H1 (cell line): ENCODE measurements at regions not wholly inside any gene's neighbourhood (a gene's known extent, or its start where the extent isn't known, plus 50 kb on each side); places are given as distances from the start of the nearest gene placed in this dataset.

Experiments
- CTCF ChIA-PET: fragments of 300-600 bp; sonication (Branson Sonifier 250); formaldehyde crosslinking; loops from one replicate; lab custom pipeline; 2021; ENCODE audit not compliant: partially characterized antibody; lab: Charles Lee
- POLR2A ChIA-PET: fragments of 300-600 bp; sonication (Branson Sonifier 250); formaldehyde crosslinking; loops from one replicate; lab custom pipeline; 2021; ENCODE audit warnings: inconsistent platforms; ENCODE audit not compliant: partially characterized antibody; lab: Charles Lee
- DNase-seq, 2 experiments: peaks; one replicate each; pipeline versions ENCODE4 v3.0.0 to v3.0.0-alpha.2; 2010 to 2022; ENCODE audit warnings: low spot score in 2 of 2, low read depth in 1 of 2, mixed read lengths in 1 of 2
- FAIRE-seq: peaks from 2 replicates; lab custom pipeline; 2011; peaks lifted over from hg19 to GRCh38; lab: Jason Lieb, UNC
- H2AFZ ChIP-seq: 2 replicates; pipeline ENCODE4 v1.8.1; 2012; ENCODE audit warnings: low read length, inconsistent platforms
- H2AK5ac ChIP-seq: 2 replicates; pipeline ENCODE4 v1.6.1; 2013; ENCODE audit warnings: low read depth, low read length
- H2BK120ac ChIP-seq: replicated peaks from 2 replicates; pipeline ENCODE3; 2013; ENCODE audit warnings: low read depth, low read length, inconsistent platforms
- H2BK12ac ChIP-seq: 2 replicates; pipeline ENCODE4 v1.6.1; 2013; ENCODE audit warnings: low read depth, low read length
- H2BK15ac ChIP-seq: 2 replicates; pipeline ENCODE4 v1.6.1; 2013; ENCODE audit warnings: low read length
- H2BK20ac ChIP-seq: 2 replicates; pipeline ENCODE4 v1.6.1; 2013; ENCODE audit warnings: low read length
- H2BK5ac ChIP-seq: 2 replicates; pipeline ENCODE4 v1.6.1; 2013; ENCODE audit warnings: low read depth, low read length
- H3K14ac ChIP-seq: 2 replicates; pipeline ENCODE4 v1.6.1; 2013; ENCODE audit warnings: inconsistent platforms; ENCODE audit not compliant: insufficient read length
- H3K18ac ChIP-seq: 2 replicates; pipeline ENCODE4 v1.6.1; 2013; ENCODE audit warnings: low read length; ENCODE audit errors: extremely low read depth
- H3K23ac ChIP-seq: 2 replicates; pipeline ENCODE4 v1.6.1; 2013; ENCODE audit warnings: inconsistent platforms; ENCODE audit not compliant: insufficient read length
- H3K23me2 ChIP-seq: 2 replicates; pipeline ENCODE4 v1.6.1; 2013; ENCODE audit warnings: low read depth, low read length
- H3K27ac ChIP-seq: 2 replicates; pipeline ENCODE4 v1.6.1; 2011; ENCODE audit warnings: low read depth, low read length, inconsistent platforms
- H3K27me3 ChIP-seq, 4 experiments: replicated peaks in 1 of 4; 1 replicate in 1 of 4; 2 replicates in 3 of 4; pipeline versions ENCODE4 v1.6.1 to v1.8.1; 2011 to 2013; ENCODE audit warnings: low read length in 3 of 4, mild to moderate bottlenecking in 3 of 4, inconsistent platforms in 2 of 4, mixed read lengths in 2 of 4, moderate library complexity in 1 of 4; ENCODE audit not compliant: control insufficient read depth in 3 of 4, insufficient read depth in 3 of 4; ENCODE audit errors: extremely low read depth in 1 of 4
- H3K36me3 ChIP-seq, 4 experiments: 2 replicates each; pipeline versions ENCODE4 v1.6.1 to v1.8.1; 2011 to 2013; ENCODE audit warnings: mild to moderate bottlenecking in 4 of 4, low read length in 3 of 4, moderate library complexity in 2 of 4, control low read depth in 1 of 4, inconsistent platforms in 1 of 4; ENCODE audit not compliant: insufficient read depth in 4 of 4, control insufficient read depth in 2 of 4
- H3K4ac ChIP-seq: replicated peaks from 2 replicates; pipeline ENCODE3; 2013; ENCODE audit warnings: low read length, low read depth, mixed read lengths, inconsistent platforms; ENCODE audit not compliant: insufficient read length
- H3K4me1 ChIP-seq, 4 experiments: replicated peaks in 1 of 4; 1 replicate in 1 of 4; 2 replicates in 3 of 4; pipeline versions ENCODE4 v1.6.1 to v1.8.1; 2011 to 2013; ENCODE audit warnings: low read length in 3 of 4, inconsistent platforms in 2 of 4, mixed read lengths in 1 of 4; ENCODE audit not compliant: insufficient read depth in 4 of 4, control insufficient read depth in 3 of 4
- H3K4me2 ChIP-seq, 2 experiments: 2 replicates each; pipeline versions ENCODE4 v1.6.1 to v1.8.1; 2011 to 2013; ENCODE audit warnings: low read depth in 2 of 2, low read length in 2 of 2, control low read depth in 1 of 2, inconsistent platforms in 1 of 2, mild to moderate bottlenecking in 1 of 2; ENCODE audit not compliant: insufficient read depth in 1 of 2
- H3K4me3 ChIP-seq, 4 experiments: fragments of 200-600, 300-600 bp in 1 of 4; sonication (generic), shearing (Covaris generic), sonication (Bioruptor Twin) in 1 of 4; 2 replicates each; pipeline versions ENCODE4 v1.5.1 to v1.8.1; 2011 to 2016; ENCODE audit warnings: low read length in 4 of 4, low read depth in 3 of 4, control low read depth in 2 of 4, inconsistent platforms in 2 of 4, mild to moderate bottlenecking in 2 of 4, mixed read lengths in 1 of 4, moderate library complexity in 1 of 4; ENCODE audit not compliant: insufficient read depth in 2 of 4; ENCODE audit errors: extremely low read depth in 1 of 4
- H3K56ac ChIP-seq: replicated peaks from 2 replicates; pipeline ENCODE3; 2013; ENCODE audit warnings: low read depth, mild to moderate bottlenecking, mixed read lengths, low read length, inconsistent platforms; ENCODE audit not compliant: insufficient read length
- H3K79me1 ChIP-seq: 2 replicates; pipeline ENCODE4 v1.6.1; 2013; ENCODE audit warnings: low read depth, low read length, control low read depth
- H3K79me2 ChIP-seq, 2 experiments: 2 replicates each; pipeline versions ENCODE4 v1.6.1 to v1.8.1; 2012 to 2013; ENCODE audit warnings: low read length in 2 of 2, mild to moderate bottlenecking in 2 of 2, inconsistent platforms in 1 of 2; ENCODE audit not compliant: insufficient read depth in 2 of 2, control insufficient read depth in 1 of 2
- H3K9ac ChIP-seq, 4 experiments: replicated peaks in 1 of 4; 1 replicate in 1 of 4; 2 replicates in 3 of 4; pipeline versions ENCODE4 v1.6.1 to v1.8.1; 2011 to 2013; ENCODE audit warnings: low read depth in 3 of 4, low read length in 3 of 4, control low read depth in 2 of 4, mild to moderate bottlenecking in 2 of 4, moderate library complexity in 2 of 4, inconsistent platforms in 1 of 4; ENCODE audit errors: extremely low read depth in 1 of 4
- H3K9me3 ChIP-seq, 2 experiments: 2 replicates each; pipeline versions ENCODE4 v1.6.1 to v1.8.1; 2012 to 2013; ENCODE audit warnings: mild to moderate bottlenecking in 2 of 2, moderate library complexity in 2 of 2, control low read depth in 1 of 2, inconsistent platforms in 1 of 2, low read depth in 1 of 2, low read length in 1 of 2, mixed read lengths in 1 of 2; ENCODE audit not compliant: insufficient read depth in 2 of 2
- H4K20me1 ChIP-seq, 2 experiments: replicated peaks in 1 of 2; 2 replicates each; pipeline versions ENCODE3 to v1.8.1; 2011 to 2013; ENCODE audit warnings: inconsistent platforms in 2 of 2, low read length in 2 of 2, mild to moderate bottlenecking in 1 of 2; ENCODE audit not compliant: insufficient read depth in 2 of 2, control insufficient read depth in 1 of 2
- H4K5ac ChIP-seq: 2 replicates; pipeline ENCODE4 v1.6.1; 2013; ENCODE audit warnings: low read length, low read depth, mixed read lengths, inconsistent platforms; ENCODE audit not compliant: insufficient read length
- H4K8ac ChIP-seq: 2 replicates; pipeline ENCODE4 v1.8.0; 2013; ENCODE audit warnings: mild to moderate bottlenecking, moderate library complexity, low read length, inconsistent platforms; ENCODE audit not compliant: insufficient read depth; ENCODE audit errors: extremely low read depth
- H4K91ac ChIP-seq: replicated peaks from 2 replicates; pipeline ENCODE3; 2013; ENCODE audit warnings: low read length, mixed read lengths, inconsistent platforms; ENCODE audit not compliant: insufficient read length
- BACH1 ChIP-seq: IDR thresholded peaks from 2 replicates; pipeline ENCODE4 v1.6.1; 2012; ENCODE audit warnings: low read length, improper control_type of control experiment
- HDAC6 ChIP-seq: IDR thresholded peaks from one replicate; pipeline ENCODE4 v1.7.1; 2012; ENCODE audit warnings: low read depth, mild to moderate bottlenecking, inconsistent platforms, low read length, moderate library complexity
- KDM1A ChIP-seq: fragments of 200-600, 300-600 bp; sonication (generic); IDR thresholded peaks from 2 replicates; pipeline ENCODE4 v1.7.1; 2016; ENCODE audit warnings: mild to moderate bottlenecking, low read length, borderline replicate concordance
- PHF8 ChIP-seq: fragments of 200-600 bp; sonication (generic); conservative IDR thresholded peaks from 2 replicates; pipeline ENCODE4 v1.7.1; 2012; ENCODE audit warnings: low read depth, mild to moderate bottlenecking, inconsistent platforms, low read length, moderate library complexity
- RBBP5 ChIP-seq: IDR thresholded peaks from 2 replicates; pipeline ENCODE4 v1.7.1; 2012; ENCODE audit warnings: low read depth, mild to moderate bottlenecking, inconsistent platforms, low read length, moderate library complexity, borderline replicate concordance
- RNF2 ChIP-seq: fragments of 200-900, 300-1000 bp; sonication (generic); IDR thresholded peaks from 2 replicates; pipeline ENCODE4 v1.7.1; 2016; ENCODE audit warnings: borderline replicate concordance, low read depth, mild to moderate bottlenecking, antibody characterized with exemption, low read length; ENCODE audit not compliant: poor library complexity, severe bottlenecking; ENCODE audit errors: missing control alignments
- SIX5 ChIP-seq: IDR thresholded peaks from 2 replicates; pipeline ENCODE4 v1.6.1; 2011; ENCODE audit warnings: mild to moderate bottlenecking, low read depth, low read length
- SUZ12 ChIP-seq: fragments of 200-600 bp; sonication (generic); IDR thresholded peaks from 2 replicates; pipeline ENCODE4 v1.6.1; 2012; ENCODE audit warnings: mild to moderate bottlenecking, inconsistent platforms, low read length, moderate library complexity, mixed read lengths
- TBP ChIP-seq: IDR thresholded peaks from 2 replicates; pipeline ENCODE4 v1.6.1; 2011; ENCODE audit warnings: low read depth, low read length, improper control_type of control experiment
- WGBS, 2 experiments: shearing (Covaris generic) in 1 of 2; methylation state at CpG; one replicate each; pipeline versions ENCODE4 v1.1.6 to v1.1.7; 2013 to 2015; ENCODE audit warnings: low lambda C conversion rate in 2 of 2, mixed read lengths in 2 of 2, inconsistent platforms in 1 of 2, low coverage in 1 of 2, missing lambda C conversion rate in 1 of 2; ENCODE audit not compliant: insufficient replicate concordance in 2 of 2, insufficient coverage in 1 of 2, insufficient read length in 1 of 2; ENCODE audit errors: extremely low coverage in 1 of 2, missing lambda C conversion rate in 1 of 2; 5-methylcytosine and 5-hydroxymethylcytosine counted together

DNA sequence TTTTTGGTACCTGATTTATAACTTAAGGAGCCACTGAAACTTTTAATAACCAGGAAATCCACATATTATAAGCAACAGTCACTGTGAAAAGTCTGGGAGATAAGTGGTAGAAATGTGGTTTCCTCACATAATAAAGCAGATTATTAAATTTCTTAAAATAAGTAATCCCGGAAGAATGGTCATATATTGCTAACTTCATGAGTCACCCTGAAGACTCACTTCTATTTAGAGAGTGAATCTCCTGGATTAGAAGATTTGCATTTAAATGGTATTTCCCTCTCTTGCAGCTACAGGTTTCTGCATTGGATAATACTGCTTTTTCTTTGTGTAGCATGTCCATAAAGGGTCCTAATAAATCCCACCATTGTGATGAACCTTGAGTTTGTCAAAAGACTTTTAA lies 1286.8 kb upstream of the CDH8 start:
- Histone ChIP-seq H3K23ac (no peak overlapping the region), H3K4me3 (no peak overlapping the region)
- FAIRE-seq: no peak

More for the DNA sequence above, 1286.8 kb upstream of the CDH8 start:
- H3K79me2 ChIP-seq: no peaks in the 10 kb centered on the region
- DNase-seq: no peak
- POLR2A ChIA-PET: no interaction called here
- no peaks in the 10 kb centered on the region for H3K36me3 ChIP-seq
- no peak overlapping the region for H3K4me2 ChIP-seq
- no peak for TF ChIP-seq KDM1A
- TF ChIP-seq RNF2: no peak
- no peak for TF ChIP-seq SIX5
- no peak for TF ChIP-seq TBP
- TF ChIP-seq RBBP5: no peak
- no peak for TF ChIP-seq BACH1
- no peak for TF ChIP-seq PHF8
- no peak for TF ChIP-seq SUZ12
- TF ChIP-seq HDAC6: no peak
- no peaks in the 10 kb centered on the region for H3K23me2 ChIP-seq
- H3K27me3 ChIP-seq: no peaks in the 10 kb centered on the region
- WGBS, 2 experiments: 88% methylated on average over 1 of the region's 1 CpG; no CpG with 5 or more reads in 1 of the 2 experiments
- no peaks in the 10 kb centered on the region for H4K20me1 ChIP-seq
- no peak overlapping the region for H2BK20ac ChIP-seq
- H2BK120ac ChIP-seq: no peak overlapping the region
- no peak overlapping the region for H2BK12ac ChIP-seq
- no peak overlapping the region for H3K56ac ChIP-seq
- CTCF ChIA-PET: interaction anchor here (0.8 kb wide), 1 partner anchor 1133 kb away, joined by 4 read pairs; no protein-coding TSS in a partner anchor
- H4K5ac ChIP-seq: no peak overlapping the region
- no peak overlapping the region for H4K91ac ChIP-seq
- no peak overlapping the region for H2BK15ac ChIP-seq
- H3K27ac ChIP-seq: no peak overlapping the region
- H2AFZ ChIP-seq: no peak overlapping the region
- H3K4me1 ChIP-seq: no peaks in the 10 kb centered on the region
- H3K79me1 ChIP-seq: no peaks in the 10 kb centered on the region
- no peak overlapping the region for H3K18ac ChIP-seq
- no peak overlapping the region for H2AK5ac ChIP-seq
- H2BK5ac ChIP-seq: no peak overlapping the region
- no peak overlapping the region for H3K9ac ChIP-seq
- no peak overlapping the region for H3K4ac ChIP-seq
- no peak overlapping the region for H4K8ac ChIP-seq
- no peak overlapping the region for H3K14ac ChIP-seq
- H3K9me3 ChIP-seq: no peaks in the 10 kb centered on the region
